Superior temporal gyrus (tissue), 1 donor: ENCODE measurements at regions not wholly inside any gene's neighbourhood (a gene's known extent, or its start where the extent isn't known, plus 50 kb on each side); places are given as distances from the start of the nearest gene placed in this dataset.

Experiments used
- DNase-seq: peaks from one replicate; pipeline ENCODE4 v3.0.0-alpha.2; 2016; ENCODE audit errors: extremely low spot score

DNA sequence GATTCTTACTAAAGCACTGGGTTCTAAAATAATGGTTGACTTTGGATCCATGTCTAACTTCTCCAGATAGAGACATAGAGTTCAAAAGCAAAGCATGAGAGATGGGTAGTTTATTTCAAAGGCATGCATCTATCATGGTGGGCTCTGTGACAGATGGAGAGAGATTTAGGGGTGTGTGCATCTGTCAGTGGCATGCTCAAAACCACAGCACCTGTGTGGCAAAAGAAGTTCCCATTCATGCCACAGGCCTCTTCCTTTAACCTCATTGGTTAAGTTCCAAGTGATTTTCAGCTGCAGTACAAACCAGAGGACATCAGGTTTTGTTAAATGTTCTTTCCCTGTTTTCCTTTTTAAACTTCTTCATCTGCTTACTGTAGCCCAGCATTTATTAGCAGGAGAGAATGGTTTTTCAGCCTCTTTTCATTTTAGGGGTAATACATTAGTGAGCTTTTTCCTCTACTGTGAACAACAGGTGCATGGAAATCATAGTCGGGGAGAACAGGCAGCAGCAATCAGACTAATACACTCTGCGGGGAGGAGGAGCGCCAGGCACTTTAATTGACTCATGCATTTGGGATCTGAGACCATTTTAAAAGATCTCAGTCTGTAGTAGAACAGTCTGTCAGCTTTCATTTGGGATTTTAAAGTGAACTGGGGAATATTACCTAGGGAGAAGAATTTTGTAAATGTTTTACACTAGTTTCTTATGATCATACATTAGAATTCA lies 52.4 kb upstream of the UPP2 start:
- DNase-seq, result no peak

DNA sequence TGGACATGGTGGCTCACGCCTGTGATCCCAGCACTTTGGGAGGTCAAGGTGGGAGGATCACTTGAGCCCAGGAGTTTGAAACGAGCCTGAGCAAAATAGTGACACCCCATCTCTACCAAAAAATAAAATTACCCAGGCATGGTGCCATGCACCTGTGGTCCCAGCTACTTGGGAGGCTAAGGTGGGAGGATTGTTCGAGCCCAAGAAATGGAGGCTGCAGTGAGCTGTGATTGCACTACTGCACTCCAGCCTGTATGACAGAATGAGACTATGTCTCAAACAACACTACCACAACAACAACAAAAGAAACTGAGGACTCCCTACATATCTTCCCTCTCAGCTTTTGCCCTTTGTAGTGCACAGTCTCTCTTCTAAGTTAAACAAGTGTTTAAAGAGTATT lies 53.3 kb upstream of the UPP2 start:
- no peak for DNase-seq

DNA sequence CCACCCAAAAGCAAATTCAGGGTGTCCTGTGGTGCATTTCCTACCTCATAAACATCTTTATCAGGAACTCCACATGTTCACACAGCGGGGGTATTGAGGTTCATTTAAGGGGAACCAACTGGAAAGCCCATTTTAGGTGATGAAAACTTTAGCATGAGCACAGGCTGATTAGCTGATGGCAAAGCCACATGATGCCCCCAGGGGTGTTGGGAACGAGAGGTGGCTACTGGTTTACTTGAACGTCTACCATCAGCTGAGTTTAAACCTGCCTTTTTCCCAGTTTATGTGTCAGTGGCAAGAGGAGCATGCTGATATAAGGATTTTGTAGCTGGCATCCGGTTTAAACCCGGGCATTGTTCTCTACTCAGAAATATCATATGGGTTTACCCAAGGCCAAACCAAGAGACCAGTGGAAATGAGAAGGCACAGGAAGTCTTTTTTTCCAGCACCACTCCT lies 54.5 kb upstream of the UPP2 start:
- no peak for DNase-seq

DNA sequence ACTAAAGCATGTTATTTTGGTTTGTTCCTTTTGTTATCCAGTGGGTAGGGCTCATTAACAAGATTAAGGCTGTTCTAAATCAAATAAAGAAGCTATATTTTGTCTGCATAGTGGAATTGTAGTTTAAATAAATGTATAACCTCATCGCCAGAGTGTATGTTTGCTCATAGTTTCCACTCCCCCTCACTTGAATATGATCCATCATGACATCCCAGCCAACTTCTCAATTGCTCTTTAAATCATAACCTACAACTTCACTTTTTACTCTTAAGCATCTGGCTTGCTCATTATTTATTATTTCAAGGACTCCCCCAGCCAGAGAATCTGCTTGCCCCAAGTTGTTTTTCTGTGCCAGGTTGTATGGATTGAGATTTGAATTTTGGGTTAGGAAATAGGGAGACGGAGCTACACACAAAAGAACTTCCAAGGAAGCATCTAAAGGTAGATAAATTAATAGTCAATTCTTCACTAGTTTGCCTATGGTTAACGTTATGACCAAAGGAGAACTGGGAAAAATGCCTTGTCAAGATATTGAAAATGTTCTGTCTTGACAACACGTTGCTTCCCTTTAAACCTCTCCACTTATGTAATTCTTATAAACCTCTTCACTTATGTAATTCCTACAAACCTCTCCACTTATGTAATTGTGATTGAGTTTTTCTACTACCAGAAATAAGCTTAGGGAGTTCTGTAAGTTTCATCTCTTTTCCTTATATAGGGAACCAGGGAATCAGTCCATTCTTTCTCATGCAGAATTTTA lies 55.4 kb upstream of the UPP2 start:
- DNase-seq, result peak; percentile 68

DNA sequence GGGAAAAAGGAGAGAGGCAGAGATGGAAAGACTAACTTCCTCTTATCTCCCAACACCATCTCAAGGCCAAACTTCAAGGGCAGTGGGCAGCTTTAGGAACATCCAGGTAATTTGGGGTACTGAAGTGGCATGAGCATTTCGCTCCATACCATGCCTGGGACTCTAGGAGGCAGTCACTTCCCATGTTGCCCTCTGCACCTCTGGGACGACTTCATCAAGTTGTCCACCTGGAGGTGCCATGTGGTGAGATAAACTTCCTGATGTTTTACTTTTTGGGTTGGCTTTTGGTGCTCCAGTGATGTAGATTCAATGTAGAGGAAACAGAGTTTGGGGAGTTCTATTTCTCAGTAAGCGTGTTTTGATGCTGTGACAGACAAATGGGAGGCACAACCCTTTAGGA lies 56.3 kb upstream of the UPP2 start:
- no peak for DNase-seq

DNA sequence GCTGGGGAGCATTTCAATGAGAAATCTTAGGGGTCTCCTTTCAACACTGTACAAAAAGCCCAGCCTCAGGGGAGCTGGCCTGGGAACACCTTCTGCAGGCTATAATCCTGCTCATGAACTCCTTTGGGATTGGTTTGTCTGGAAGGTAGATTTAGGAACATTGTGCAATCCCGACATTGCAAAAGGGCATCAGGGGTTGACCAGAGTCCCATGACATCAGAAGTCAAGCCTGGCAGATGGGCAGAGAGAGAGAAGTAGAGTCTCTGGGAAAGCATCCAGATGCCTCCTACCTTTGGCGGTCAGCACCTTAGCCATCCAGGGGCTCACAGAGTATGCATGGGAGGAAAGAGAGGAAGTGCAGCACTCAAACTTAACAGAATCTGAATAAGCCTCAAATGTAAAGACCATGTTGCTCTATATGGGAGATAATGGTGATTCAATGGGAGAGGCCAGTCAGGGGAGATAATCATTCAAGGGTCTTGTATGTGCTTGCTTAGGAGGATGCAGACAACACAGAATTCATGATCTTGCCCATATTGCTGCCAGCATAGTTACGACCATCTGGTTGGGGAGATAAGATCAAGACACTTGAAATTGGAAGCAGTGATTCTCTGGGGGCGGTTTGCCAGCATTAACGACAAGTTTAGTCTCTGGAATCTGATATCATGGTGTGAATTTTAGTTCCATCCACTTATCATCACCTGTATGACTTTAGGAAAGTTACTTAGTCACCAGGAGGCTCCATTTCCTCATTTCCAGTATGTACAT lies 58.3 kb upstream of the UPP2 start:
- no peak for DNase-seq

DNA sequence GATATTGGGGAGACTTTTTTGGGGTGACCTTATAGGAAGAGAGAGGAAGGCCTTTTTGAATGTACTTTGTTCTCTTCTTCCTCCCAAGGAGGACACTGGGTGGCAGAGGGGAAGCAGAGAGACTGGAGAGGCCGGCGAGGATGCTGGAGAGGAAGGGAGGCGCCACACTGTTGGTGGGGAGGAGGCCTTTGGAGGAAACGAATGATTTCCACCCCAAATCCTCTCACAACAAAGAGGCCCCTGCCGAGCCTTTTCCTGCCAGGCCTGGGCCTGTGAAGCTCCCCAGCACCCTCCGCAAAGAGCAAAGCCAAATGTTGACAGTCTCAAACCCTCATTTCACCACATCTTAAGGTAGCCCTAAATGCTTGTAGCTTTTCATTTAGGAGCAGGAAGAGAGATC lies 59.0 kb upstream of the UPP2 start:
- DNase-seq, result no peak

DNA sequence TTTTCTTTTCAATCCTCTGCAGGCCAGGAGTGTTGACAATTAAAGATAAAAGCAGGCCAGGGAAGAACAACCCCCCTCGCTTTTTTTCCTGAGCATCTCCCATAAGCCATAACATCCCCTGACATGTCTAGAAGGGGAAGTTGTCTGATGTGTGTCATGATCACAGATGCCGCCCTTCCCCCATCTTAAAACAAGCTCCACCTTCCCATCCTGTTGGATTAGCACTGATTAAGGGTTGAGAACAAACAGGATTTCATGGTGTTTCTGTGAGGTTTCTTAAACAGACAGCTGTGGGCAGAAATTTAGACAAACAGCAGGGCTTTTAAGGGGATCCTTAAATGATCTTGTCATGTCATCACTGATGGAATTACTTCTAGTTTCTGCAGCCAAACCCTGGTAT lies 59.4 kb upstream of the UPP2 start:
- no peak for DNase-seq

DNA sequence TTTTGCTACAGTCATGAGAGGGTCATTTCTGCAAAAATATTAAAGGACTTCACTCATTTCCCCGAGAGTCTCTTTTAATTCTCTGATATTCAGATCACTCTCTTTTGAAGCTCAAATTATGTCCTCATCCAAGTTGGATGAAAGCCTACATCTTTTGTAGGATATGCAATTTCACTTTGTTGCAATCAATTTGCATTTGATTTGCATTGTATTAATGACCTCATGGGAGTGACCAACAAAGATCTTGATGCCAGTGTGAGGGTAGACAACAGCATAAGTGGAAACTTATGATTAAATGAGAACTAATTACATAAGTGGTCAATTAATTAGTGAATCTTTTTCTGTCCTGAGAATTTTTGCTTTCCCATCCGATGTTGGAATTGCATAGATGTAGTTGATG lies 60.3 kb upstream of the UPP2 start:
- DNase-seq, result no peak

DNA sequence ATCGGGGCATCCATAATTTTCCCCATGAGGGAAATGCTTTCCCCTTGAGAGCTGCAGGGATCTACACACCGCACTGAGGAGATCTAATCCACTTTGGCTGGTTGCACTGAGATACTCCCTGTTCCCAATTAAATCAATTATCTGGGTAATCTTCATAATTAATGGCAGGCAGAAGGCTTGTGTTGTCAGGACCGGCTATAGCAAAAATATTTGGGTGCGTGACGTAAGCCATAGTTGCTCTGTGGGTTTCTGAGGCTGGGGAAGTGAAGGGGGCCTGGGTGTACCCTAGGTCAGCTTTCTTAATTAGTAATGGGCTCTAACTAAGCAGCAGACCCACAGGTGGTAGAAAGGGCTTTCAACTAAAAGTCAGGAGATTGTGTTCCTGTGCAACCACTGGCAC lies 62.8 kb upstream of the UPP2 start:
- no peak for DNase-seq

DNA sequence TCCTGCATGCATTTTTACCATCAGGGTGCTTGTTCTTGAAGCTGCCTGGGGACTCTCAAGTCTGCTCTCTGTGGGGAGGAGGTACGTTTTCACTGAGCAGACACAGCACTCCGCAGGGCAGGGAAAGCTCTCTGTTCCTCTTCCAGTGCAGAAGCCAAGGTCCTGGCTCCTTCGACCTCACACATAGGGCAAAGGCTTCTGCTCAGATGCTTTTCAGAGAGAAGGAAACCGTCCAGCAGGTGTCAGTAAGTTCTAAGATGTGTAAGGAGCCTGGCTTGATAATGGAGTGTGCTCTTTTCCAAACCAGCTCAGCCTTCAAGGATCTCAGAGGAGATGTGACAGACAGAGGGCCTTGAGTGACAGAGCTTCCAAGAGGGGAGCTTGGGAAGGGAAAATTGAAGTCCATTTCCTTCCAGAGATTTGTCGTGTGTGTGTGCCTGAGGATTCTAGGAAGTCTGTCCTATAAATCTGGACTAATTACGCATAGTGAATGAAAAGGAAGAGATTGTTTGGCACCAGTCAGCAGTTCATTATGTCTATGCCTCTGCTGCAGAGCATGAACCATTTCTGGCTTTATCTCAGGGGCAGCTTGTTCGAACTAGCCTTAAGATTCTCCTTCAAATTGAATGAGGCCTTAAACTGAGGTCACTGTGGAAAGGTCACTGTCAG lies 67.3 kb upstream of the UPP2 start:
- peak; percentile 69 for DNase-seq

DNA sequence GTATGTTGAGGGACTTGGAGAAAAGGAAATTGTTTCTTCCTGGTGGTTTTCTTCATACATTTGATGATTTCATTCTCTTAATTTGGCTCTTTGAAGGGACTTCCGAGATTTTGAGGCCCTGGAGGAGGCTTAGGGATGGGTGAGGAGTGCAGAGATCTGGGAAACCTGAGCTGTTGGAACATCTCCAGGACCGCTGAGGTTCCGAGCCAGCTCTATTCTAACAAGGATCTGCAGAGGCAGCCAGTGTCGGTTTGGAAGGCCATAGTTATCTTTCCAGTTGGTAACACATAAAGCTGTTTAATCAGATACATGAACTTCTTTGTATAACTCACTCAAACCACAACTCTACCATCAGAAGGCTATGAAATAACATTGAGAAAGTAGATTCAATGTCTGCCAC lies 70.3 kb upstream of the UPP2 start:
- DNase-seq, result no peak

DNA sequence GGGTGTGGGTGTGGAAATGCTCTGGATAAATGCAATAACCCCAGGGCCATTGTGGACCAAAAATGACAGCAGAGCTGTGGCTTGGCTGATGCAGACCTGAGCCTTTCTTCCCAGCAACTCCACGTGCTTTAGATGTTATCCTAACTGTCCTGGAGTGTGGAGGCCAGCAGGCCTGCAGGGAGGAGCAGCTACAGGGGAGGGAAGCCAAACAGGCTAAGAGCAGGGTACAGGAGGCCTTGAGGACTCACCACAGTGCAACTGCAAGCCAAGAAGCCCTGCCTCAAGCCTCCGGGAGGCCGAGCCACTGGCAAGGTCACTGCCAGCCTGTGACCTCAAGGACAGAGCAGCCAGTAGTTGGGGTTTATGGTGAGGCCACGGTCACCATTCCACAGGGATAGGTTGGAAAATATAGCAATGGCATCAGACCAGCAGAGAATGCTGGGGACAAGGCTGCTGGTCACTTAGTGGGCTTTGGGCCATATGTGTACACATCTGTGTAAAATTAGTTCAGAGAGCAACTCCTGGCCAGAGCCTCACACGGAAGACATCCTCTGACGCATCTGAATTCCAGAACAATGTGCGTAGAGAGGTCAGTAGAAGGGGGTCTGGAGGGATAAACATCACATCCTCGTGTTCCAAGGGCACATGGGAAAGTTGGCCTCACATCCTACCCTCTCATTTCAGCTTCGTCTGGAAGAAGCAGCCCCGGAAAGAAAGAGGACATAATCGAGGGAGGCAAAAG lies 76.2 kb upstream of the UPP2 start:
- DNase-seq, result no peak

DNA sequence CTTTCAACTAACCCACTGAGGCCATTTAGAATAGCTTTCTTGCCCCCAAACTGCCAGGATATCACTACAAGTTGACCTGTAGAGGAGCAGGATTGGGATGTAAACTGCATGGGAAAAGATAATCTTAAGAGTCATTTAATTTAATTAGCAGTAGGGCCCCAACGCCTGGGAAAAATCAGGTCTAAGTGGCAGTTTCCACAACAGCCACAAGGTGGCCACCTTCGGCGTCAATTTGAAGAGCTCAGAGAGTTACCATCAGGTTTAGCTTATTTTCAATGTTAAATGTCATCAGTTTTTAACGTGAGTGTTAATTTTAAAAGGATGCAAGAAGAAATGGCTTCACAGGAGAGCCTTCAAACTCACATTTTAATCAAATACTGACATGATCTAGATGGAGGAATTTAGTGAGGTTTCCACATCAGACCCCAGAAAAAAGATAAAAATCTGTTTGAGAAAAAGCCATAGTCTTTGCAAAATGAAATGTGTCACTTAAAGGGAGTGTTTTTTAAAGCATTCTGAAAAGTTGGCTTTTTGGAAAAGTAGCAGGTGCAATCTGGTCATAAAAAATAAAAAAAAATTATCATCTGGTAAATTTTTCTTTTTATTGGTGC lies 77.3 kb upstream of the UPP2 start:
- DNase-seq, result peak; percentile 85

DNA sequence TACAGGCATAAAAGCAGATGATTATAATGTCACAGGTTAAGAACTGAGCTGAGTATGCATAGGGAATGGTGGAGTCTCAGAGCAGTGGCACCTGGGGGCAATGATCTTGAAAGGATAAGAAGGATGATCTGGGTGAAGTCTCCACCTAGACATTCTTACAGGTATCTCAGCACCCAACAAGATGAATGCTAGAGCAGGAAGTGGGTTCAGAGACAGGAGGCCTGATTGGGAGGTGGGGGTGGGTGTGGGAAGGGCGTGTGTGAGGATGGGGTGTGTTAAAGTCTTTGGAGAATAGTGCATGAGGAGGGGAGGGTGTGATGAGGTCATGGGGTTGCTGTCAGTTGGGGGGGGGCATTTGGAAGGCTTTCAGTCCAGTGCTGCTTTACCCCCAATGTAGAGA lies 78.8 kb upstream of the UPP2 start:
- DNase-seq, result no peak

DNA sequence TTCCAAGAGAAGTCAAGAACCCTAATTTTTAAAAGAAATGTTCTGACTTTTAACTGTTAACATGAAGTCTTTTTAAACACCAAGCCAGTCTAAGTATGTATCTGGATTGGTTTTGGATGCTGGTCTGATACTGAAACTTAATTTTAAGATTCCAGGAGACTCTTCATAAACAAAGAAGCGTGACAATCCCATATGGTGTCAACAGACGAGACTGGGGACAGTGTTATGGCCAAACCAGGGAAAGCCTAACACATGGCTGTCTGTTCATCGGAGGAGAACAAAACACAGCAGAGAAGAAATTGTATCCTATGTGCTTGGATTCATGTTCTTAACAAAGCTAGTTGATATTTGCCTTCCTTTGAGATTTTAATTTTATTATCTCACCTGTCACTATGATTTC lies 80.5 kb upstream of the UPP2 start:
- no peak for DNase-seq

DNA sequence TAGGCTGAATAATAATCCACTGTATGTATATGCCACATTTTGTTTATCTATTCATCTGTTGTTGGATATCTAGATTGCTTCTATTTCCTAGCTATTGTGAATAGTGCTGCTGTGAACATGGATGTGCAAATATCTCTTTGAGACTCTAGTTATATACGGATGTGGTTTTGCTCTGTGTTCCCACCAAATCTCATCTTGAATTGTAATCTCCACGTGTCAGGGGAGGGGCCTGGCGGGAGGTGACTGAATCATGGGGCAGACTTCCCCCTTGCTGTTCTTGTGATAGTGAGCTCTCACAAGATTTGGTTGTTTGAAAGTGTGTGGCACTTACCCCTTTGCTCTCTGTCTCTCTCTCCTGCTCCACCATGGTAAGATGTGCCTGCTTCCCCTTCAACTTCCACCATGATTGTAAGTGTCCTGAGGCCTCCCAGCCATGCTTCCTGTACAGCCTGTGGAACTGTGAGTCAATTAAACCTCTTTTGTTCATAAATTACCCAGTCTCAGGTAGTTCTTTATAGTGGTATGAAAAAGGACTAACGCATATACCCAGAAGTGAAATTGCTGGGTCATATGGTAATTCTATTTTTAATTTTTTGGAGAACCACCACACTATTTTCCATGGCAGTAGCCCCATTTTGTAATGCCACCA lies 86.1 kb upstream of the UPP2 start:
- DNase-seq, result no peak

DNA sequence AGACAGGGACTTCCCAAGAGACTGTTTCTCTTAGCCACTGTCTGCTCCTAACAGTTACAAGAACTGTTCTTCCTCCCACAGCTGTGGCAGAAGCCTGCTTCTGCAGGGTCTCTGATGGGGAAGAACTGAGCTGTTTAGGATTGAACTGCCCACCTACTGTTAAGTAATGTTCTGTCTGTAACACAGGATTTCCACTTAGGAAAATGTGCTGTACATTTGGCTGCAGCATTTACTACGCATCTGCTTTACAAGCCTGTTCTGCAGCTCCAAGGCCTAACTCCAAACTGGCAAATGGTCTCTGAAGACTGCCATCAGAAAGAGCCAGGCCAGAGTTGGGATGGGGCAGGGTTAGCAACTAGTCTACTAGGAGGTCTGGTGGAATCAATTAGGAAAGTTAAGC lies 87.8 kb upstream of the UPP2 start:
- peak; percentile 55 for DNase-seq

DNA sequence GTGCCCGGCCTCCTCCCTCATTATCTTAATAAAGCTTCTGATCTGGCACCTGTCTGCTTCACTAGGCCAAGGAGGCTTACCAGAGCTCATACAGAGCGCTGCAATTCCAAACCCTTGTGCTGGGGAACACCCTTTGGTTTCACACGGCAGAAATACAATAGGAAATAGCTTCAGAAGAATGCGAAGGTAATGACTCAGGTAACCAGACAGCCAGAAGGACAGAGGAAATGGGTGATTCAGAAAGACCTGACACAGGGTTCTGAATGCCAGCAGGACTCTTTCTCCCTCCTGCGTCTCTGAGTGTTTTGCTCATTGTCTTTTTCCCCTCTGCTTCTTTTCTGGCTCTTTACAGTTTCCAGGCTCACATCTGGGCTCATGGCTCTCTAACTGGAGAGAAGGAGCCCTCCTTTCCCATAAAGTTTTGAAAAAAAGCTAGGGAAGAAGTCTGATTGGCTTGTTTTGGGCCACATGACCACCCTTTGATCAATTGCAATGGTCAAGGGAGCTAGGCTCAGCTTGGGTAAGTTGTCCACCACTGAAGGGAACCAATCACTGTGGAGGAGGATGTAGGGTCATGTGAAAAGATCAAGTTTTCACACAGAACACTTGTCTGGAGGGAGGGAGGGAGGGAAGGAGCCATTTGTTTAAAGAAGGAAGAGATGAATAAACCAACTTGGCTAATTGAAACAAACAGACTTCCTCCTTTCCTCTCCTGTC lies 90.5 kb upstream of the UPP2 start:
- no peak for DNase-seq

DNA sequence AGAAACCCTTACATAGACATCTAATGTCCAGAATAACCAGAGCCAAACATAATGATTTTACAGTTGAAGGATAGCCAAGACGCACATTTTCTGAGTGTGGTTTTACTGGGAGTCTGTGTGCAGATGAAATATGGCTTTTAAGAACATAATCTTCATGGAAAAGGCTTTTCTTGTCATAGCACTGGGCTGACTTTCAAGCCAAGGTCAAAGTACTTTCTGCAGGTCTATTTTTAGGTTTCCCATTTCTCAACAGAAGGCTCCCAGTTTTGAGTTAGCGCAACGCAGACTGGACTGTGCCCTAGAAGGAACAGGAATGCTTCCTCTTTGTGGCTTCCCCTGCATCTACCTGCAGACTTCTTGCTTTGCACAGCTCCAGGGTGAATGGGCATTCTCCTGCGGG lies 92.3 kb upstream of the UPP2 start:
- DNase-seq, result no peak
